Bone marrow (tissue), 2 donors: ENCODE measurements at regions not wholly inside any gene's neighbourhood (a gene's known extent, or its start where the extent isn't known, plus 50 kb on each side); places are given as distances from the start of the nearest gene placed in this dataset.
"Not testable (repeated sequence)": the region's sequence is repeated elsewhere in the genome, so short reads cannot be mapped to it uniquely, and the experiment has no call there.

Experiments used
- DNase-seq, 2 donors: peaks; one replicate each; lab custom pipeline; 2025; lab: John Stamatoyannopoulos, UW

DNA sequence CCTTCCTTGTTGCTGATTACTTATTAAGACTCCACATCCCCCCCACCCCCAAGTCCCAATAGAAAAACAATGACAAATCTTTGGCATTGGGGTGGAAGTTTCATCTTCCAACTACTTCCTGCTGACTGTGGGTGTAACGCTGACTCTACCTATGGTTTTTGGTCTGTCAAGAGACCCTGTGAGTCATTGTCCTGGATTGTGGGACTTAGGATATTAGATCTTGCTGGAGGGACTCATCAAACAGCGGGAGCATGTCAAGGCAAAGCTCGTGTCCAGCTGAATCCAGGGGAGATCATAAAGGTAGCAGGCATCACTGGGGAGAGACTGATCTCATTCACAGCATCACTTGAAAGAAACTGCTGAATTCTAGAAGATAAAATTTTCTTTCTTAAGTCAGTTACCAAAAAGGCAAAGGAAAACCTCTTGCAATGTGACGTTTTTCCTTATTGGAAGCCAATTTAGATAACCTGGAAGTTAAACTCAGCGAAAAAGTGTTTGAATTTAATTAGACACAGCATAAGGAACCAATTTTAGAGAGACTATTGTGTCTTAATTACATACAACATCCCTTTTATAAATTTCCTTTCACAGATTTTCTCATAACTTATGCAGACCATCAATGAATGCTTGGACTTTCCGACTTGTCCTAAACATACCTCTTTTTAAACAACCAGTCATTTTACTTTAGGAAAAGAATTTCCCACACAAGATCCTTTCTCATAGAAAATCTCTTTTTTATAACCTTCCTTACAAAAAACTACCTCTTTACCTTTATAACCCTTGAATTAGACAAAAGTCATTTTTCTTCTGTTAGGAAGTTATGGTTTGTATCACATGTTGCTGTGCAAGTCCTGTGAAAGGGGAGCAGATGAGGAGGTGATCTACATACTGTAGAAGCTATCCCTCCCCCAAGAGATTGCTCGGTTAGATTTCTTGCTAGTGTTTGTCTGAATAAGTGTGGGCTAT lies 94.6 kb upstream of the SCAF11 start:
- no peak for DNase-seq

DNA sequence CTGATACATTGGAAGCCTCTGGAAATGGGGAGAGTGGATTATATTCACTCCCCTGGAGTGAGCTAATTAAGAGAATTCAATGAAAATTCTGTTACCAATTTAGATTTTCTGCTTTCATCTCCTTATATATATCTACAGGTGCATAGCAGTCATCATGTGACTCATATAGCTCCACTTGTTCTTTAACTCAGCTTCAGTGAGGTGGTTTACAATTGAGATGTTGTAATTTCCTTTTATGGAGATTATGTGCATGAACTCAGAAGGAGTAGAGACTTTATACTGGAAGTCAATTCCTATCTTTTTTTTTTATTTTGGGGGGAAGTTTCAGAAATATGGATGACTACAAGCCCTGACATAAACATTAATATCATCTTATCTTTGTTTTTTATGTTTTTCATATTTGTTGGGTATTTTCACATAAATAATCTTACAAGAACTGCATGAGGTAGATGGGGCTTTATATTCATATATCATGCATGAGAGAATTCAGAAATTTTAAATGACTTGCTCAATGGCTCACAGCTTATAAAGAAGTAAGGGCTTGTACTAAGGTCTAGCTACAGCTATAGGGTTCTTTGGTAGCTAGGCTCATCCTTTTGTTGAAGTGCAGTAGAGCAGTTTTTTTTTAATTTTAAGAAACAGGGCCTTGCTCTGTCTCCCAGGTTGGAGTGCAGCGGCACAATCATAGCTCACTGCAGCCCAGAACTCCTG lies 92.3 kb upstream of the SCAF11 start:
- no peak for DNase-seq

DNA sequence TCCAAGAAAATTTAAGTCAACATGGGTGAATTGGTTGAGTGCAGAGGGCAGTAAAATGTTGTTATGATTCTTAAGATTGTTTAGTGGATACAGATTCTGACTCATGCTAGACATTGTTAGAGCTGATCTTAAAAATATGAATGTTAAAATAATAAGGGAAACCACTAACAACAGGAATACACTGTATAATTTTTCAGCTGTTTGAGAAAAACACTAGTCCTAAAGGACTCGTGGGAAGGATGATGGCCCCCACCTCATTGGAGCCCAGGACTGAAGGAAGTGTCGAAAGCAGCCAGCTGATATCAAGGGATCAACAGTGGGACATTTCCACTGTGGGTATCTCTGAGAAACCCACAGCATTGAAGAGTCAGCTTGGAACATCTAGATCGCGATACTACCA lies 82.9 kb upstream of the SCAF11 start:
- DNase-seq: no peak

DNA sequence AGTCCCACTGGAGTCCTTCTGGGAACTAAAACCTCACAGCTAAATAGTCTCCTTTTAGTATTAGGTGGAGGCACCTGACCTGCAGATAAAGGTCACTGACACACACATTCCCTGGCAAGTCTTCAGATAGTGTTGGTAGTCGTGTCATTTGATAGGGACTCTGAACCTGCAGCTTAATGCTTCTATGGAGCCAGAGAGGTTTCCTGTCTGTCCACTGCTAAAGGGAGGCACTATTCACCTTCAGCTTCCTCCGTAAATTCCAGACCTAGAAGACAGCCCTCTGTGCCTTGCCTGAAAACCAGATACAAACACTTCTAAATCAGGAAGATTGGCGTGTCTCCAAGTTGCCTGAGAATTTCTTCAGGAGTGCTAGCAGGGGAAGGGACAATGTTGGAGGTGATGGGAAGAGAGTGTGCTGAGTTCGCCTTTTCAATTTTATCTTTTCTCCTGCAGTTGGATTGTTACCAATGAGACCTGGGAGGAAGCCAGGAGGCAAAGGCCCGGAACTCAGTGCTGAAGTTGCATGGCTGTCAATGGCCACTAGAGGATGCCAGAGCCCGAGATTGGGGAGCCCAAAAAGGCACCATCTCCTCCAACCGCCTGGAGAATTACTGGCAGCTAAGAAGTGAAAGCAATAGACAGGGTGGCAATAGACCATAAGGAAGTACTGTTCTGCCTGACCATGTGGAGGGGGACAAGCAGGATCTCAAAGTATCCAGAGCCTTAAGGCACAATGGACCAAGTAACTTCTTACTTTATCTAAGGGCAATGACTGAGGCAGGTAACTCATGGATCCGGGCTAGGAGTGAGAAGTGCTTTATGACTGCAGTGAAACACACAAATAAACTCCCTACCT lies 81.6 kb upstream of the SCAF11 start:
- DNase-seq: peak; percentile 2 to 78

DNA sequence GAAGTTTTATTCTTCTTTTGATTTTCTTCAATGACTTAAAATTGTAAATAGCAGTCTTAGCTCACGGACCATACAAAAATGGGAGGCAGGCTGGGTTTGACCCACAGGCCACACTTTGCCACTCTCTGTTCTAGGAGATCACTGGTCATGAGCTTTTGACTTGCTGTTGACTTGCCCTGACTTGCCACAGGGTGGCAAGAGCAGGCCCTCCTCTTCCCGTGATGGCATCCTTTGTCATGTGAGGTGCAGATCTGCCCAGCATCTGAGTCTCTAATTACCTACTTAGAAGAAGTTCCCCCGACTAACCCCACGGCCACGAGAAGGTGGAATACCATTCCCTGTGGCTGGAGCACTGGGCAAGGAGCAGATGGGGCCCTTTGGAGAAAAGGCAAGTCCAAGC lies 81.0 kb upstream of the SCAF11 start:
- DNase-seq: no peak

DNA sequence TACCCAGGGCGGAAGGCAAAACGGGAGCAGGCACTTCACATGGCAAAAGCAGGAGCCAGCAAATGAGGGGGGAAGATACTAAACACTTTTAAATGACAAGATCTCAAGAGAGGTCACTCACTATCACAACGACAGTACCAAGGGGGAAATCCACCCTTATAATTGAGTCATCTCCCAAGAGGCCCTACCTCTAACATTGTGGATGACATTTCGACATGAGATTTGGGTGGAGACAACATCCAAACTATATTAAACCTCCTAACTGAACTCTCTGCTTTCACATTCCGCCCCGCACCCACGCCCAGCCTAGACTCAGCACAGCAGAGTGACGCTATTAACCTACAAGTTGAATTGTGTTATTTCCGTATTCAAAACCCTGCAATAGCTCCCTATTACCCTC lies 76.7 kb upstream of the SCAF11 start:
- no peak for DNase-seq

DNA sequence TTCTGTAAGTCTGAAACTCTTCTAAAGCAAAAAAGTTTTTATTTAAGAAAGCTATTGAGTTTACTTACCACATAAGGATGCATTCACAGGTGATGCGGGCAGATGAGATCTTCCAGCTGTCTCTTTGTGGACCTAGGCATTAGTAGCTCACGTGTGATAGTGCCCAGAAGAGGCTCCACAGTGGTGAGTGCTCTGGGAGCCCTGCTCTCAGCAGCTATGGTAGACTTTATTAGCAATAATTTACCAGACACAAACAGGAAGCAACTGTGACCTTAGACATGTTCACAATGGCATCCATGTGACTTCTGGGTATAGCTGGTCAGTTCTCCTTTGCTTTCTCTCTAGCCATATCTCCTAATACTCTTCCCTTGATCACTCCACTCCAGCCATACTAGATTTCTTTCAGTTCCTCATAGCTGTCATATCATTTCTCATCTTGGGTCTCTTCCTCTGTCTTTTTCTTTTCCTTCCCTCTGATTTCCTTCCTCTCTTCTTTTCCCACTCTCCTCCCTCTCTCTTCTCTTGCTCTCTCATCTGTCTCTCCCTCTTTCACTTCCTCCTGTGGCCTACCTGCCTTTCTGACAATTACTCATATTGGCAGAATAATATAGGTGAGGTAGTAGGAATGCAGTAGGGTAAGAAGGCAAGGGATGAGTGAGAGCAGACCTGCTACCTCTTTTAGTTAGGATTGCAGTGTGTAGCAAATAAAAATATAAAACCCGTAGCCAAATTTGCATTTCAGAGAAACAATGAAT lies 75.2 kb upstream of the SCAF11 start:
- no peak for DNase-seq

DNA sequence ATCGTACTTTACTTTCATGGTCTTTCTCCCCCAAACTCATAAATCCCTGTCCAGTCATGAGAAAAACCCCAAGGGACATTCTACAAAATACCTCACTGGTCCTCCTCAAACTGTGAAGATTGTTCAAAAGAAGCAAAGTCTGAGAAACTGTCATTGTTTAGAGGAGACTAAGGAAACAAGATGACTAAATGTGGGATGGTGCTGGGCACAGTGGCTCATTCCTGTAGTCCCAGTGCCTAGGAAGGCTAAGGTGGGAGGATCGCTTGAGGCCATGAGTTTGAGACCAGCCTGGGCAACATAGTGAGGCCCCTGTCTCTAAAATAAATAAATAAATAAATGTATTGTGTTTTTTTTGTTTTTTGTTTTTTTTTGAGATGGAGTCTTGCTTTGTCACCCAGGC lies 74.2 kb upstream of the SCAF11 start:
- no peak for DNase-seq

DNA sequence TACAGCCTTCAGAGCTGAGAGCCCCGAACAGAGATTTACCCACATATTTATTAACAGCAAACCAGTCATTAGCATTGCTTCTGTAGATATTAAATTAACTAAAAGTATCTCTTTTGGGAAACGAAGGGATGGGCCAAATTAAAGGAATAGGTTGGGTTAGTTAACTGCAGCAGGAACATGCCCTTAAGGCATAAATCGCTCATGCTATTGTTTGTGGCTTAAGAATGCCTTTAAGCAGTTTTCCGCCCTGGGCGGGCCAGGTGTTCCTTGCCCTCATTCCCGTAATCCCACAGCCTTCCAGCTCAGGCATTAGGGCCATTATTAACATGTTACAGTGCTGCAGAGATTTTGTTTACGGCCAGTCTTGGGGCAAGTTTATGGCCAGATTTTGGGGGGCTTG lies 68.3 kb upstream of the SCAF11 start:
- DNase-seq: not testable (repeated sequence)

DNA sequence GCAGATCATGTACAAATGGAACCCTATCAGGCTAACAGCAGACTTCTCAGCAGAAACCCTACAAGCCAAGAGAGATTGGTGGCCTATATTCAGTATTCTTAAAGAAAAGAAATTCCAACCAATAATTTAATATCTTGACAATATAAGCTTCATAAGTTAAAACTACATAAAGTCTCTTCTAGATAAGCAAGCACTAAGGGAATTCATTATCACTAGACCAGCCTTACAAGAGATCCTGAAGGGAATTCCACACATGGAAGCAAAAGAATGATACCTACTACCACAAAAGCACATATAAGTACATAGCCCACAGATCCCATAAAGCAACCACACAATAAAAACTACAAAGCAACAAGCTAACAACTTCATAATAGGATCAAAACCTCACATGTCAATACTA lies 60.4 kb upstream of the SCAF11 start:
- DNase-seq: no peak

DNA sequence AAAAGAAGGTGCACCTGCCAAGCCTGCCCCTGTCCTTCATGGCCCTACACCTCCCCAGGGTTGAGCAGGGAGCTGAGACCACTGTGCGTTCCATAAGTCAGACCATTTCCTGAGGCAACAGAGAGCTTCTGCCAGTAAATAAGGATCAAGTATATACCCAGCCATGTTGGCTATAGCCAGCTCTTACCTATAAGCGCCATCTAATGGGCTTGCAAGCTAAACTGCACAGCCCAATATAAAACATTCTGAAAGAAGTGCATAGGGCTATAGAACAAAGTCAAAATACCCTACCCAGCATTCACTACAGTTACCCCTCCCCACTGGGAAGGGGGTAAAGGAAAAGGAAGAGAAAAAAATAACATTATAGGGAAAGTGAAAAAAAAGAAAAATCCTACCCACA lies 59.3 kb upstream of the SCAF11 start:
- DNase-seq: no peak

DNA sequence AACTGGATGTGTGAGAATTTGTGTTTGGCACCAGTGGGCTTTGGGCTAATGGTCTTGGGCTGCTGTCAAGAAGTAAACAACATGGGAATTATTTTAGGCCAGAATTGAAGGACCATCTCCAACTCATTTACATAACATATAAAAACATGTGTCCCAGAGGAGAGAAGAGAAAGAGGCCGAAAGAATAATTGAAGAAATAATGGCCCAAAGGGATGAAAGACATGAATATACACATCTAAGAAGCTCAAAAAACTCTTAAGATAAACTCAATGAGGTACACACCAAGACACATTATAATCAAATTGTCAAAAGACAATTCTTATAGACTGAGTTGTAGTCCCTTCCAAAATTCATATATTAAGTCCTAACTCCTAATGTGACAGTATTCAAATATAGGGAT lies 56.1 kb upstream of the SCAF11 start:
- no peak for DNase-seq

DNA sequence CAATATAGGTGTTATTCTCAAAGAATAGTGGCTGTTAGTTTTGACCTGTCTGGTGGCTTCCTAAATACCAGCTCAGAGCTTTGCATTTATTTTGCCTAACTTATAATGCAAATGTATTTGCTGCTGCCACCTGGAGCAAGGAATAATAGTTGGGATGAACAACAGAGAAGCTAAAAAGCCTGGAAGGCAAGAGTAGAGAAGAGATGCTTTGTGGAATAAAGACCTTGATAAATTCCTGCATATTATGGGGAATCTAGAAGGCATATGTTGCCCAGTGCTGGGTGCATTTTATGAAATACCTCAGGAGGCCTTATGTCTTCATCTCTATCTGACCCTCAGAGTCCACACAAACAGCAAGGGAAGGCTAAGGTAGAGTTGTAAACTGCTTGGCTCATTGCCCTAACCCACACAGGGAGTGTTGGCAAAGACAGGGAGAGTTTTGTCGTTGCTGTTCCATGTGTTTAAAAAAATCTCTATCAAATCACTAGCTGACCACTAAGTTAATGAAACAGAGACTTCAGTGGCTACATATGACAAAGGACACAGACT lies 53.7 kb upstream of the SCAF11 start:
- no peak for DNase-seq
